ENCODE measurements at regions not wholly inside any gene's neighbourhood (a gene's known extent, or its start where the extent isn't known, plus 50 kb on each side); places are given as distances from the start of the nearest gene placed in this dataset.

- H2AFZ ChIP-seq (ENCODE audit: low read depth, low read length): no peak overlapping the region
- H3K4me2 ChIP-seq (ENCODE audit: insufficient read depth, low read length): no peak overlapping the region
- H3K4me3 ChIP-seq: no peak overlapping the region
- no peaks in the 10 kb centered on the region for H3K27me3 ChIP-seq (ENCODE audit: control insufficient read depth in 2 of 2, insufficient read depth in 2 of 2, low read length in 2 of 2)
- in situ Hi-C loops (cut with MboI): no loop called here
- no peaks in the 10 kb centered on the region for H3K36me3 ChIP-seq (ENCODE audit: control insufficient read depth, insufficient read depth, low read length)
- no peaks in the 10 kb centered on the region for H3K9me1 ChIP-seq (ENCODE audit: control insufficient read depth, insufficient read depth, low read length)
- POLR2A ChIA-PET: no interaction called here
- H3K4me1 ChIP-seq (replicated peaks in 1 of 2; ENCODE audit: control insufficient read depth in 2 of 2, insufficient read depth in 2 of 2, low read length in 2 of 2): no peaks in the 10 kb centered on the region
- H3K79me2 ChIP-seq (ENCODE audit: control insufficient read depth, insufficient read depth, low read length): no peaks in the 10 kb centered on the region
- H3K27ac ChIP-seq (ENCODE audit: extremely low read depth, low read depth, low read length): no peak overlapping the region
- TF ChIP-seq CGGBP1 (CRISPR knock-in tag; IDR thresholded peaks at IDR 0.05) (no peak), MBD1 (CRISPR knock-in tag; IDR thresholded peaks at IDR 0.05) (no peak), ZNF507 (tag; conservative IDR thresholded peaks at IDR 0.05) (no peak), ZFP1 (CRISPR knock-in tag; IDR thresholded peaks at IDR 0.05) (no peak), HSF4 (CRISPR knock-in tag; IDR thresholded peaks at IDR 0.05; ENCODE audit: borderline replicate concordance) (no peak)
- ATAC-seq: no peak
- CTCF ChIA-PET (ENCODE audit: low intra/inter-chr PET ratio): no interaction called here
- H4K20me1 ChIP-seq (replicated peaks; ENCODE audit: control insufficient read depth, insufficient read depth, low read length): no peaks in the 10 kb centered on the region
- no TSS peak for BruUV-seq (replicated peaks)
- no peak for DNase-seq (ENCODE audit: extremely low read depth in 1 of 4, low spot score in 3 of 4)
- FAIRE-seq: no peak
- intact Hi-C loops (cut with micrococcal nuclease): no loop called here
- no peaks in the 10 kb centered on the region for H3K9me3 ChIP-seq (replicated peaks; ENCODE audit: control insufficient read depth, insufficient read depth, low read depth, low read length)
- 5% methylated on average over 1 of the region's 1 CpG for WGBS (ENCODE audit: insufficient coverage, low coverage, missing lambda C conversion rate)
- no peak overlapping the region for H3K9ac ChIP-seq (ENCODE audit: insufficient read depth in 1 of 2, low read depth in 2 of 2, low read length in 2 of 2)
These were observed 498.1 kb upstream of the POT1 start for GRCh38 chr7:125427676-125428075.

- no peak overlapping the region for H3K4me3 ChIP-seq
- H3K9me3 ChIP-seq (replicated peaks; ENCODE audit: control insufficient read depth, insufficient read depth, low read depth, low read length): no peaks in the 10 kb centered on the region
- H3K79me2 ChIP-seq (ENCODE audit: control insufficient read depth, insufficient read depth, low read length): no peaks in the 10 kb centered on the region
- H3K36me3 ChIP-seq (ENCODE audit: control insufficient read depth, insufficient read depth, low read length): no peaks in the 10 kb centered on the region
- no peaks in the 10 kb centered on the region for H3K4me1 ChIP-seq (replicated peaks in 1 of 2; ENCODE audit: control insufficient read depth in 2 of 2, insufficient read depth in 2 of 2, low read length in 2 of 2)
- intact Hi-C loops (cut with micrococcal nuclease): no loop called here
- no peaks in the 10 kb centered on the region for H3K9me1 ChIP-seq (ENCODE audit: control insufficient read depth, insufficient read depth, low read length)
- H3K27ac ChIP-seq (ENCODE audit: extremely low read depth, low read depth, low read length): no peak overlapping the region
- no peak for ATAC-seq
- no peaks in the 10 kb centered on the region for H3K27me3 ChIP-seq (ENCODE audit: control insufficient read depth in 2 of 2, insufficient read depth in 2 of 2, low read length in 2 of 2)
- no peak overlapping the region for H2AFZ ChIP-seq (ENCODE audit: low read depth, low read length)
- in situ Hi-C loops (cut with MboI): no loop called here
- BruUV-seq (replicated peaks): no TSS peak
- no peak overlapping the region for H3K4me2 ChIP-seq (ENCODE audit: insufficient read depth, low read length)
- no peak for DNase-seq (ENCODE audit: extremely low read depth in 1 of 4, low spot score in 3 of 4)
- FAIRE-seq: no peak
- H3K9ac ChIP-seq (ENCODE audit: insufficient read depth in 1 of 2, low read depth in 2 of 2, low read length in 2 of 2): no peak overlapping the region
- POLR2A ChIA-PET: no interaction called here
- no peak for TF ChIP-seq ZFP36 (IDR thresholded peaks at IDR 0.05; ENCODE audit: low read depth, low read length, partially characterized antibody)
- 0% methylated on average over 2 of the region's 2 CpGs for WGBS (ENCODE audit: insufficient coverage, low coverage, missing lambda C conversion rate)
- no peaks in the 10 kb centered on the region for H4K20me1 ChIP-seq (replicated peaks; ENCODE audit: control insufficient read depth, insufficient read depth, low read length)
- CTCF ChIA-PET (ENCODE audit: low intra/inter-chr PET ratio): no interaction called here
These were observed 495.9 kb upstream of the POT1 start for GRCh38 chr7:125425506-125425905.
